ENCODE measurements at regions not wholly inside any gene's neighbourhood (a gene's known extent, or its start where the extent isn't known, plus 50 kb on each side); places are given as distances from the start of the nearest gene placed in this dataset.

DNA sequence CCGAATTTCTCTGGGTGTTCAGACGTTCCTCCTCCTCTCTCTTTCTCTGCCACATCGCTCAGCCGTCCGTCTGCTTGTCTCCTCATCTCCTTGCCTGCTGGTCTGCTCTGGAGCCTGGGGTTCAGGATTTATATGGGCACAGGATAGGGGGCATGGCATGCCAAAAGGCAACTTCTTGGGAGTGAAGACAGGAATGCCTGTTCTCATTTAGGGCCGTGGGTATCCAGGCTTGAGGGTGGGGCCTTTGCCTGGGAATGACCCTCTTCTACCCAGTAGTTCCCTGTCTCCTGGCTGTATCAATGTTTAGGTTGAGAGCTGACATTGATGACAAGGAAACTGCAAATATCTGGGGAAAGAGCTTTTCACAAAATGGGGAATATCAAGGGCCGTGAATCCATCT lies 98.0 kb downstream of the HRH4 start:
- TF ChIP-seq EZH2 (IDR thresholded peaks at IDR 0.05) (no peak), POLR2AphosphoS5 (IDR thresholded peaks at IDR 0.05; ENCODE audit: borderline replicate concordance, low read depth, low read length) (no peak), FOXP2 (optimal IDR thresholded peaks at IDR 0.05; ENCODE audit: control extremely low read depth, extremely low read length, insufficient read depth) (no peak)
